ENCODE measurements at regions not wholly inside any gene's neighbourhood (a gene's known extent, or its start where the extent isn't known, plus 50 kb on each side); places are given as distances from the start of the nearest gene placed in this dataset.

DNA sequence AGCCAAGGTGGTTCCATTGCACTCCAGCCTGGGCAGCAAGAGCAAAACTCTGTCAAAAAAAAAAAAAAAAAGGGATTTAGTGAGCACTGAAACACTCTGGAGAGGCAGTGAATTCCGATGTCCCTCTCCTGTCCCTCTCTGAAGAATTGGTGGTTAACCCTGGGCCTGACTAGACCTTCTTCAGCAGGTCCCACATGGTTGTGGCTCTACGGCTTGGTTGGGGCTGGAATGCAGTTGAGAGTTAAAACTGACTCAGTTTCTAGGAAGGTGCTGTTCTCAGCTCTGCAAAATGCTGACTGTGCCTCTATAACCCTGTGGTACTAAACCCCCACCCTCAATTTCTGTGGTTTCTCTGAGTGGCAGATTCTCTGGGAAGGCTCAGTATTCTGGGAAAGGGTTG lies 173.3 kb downstream of the SEC16B start:
- no TSS peak for BruUV-seq (replicated peaks)
- intact Hi-C loops (cut with micrococcal nuclease; ENCODE audit: unreplicated experiment) (no loop called here), in situ Hi-C loops (cut with HindIII; ENCODE audit: extremely low pct_ligation_motif_present, low pct_unique_long_range_greater_than_20kb) (loop anchor here (25.0 kb wide), 1 partner anchor 909 kb away; no protein-coding TSS in a partner anchor)
- H3K4me2 ChIP-seq (ENCODE audit: low read depth, low read length) = no peak overlapping the region
- no peak overlapping the region for H3K27ac ChIP-seq (ENCODE audit: extremely low read length, insufficient read depth, low read length)
- 0 out of 4 replicates have a peak, but pooled peaks of 1 of the 2 experiments have one; percentile 17 for TF ChIP-seq MAFK (conservative IDR thresholded peaks at IDR 0.05 in 1 of 2, IDR thresholded peaks at IDR 0.05 in 1 of 2; ENCODE audit: low read length in 2 of 2)
- TF ChIP-seq, protein P1, sequence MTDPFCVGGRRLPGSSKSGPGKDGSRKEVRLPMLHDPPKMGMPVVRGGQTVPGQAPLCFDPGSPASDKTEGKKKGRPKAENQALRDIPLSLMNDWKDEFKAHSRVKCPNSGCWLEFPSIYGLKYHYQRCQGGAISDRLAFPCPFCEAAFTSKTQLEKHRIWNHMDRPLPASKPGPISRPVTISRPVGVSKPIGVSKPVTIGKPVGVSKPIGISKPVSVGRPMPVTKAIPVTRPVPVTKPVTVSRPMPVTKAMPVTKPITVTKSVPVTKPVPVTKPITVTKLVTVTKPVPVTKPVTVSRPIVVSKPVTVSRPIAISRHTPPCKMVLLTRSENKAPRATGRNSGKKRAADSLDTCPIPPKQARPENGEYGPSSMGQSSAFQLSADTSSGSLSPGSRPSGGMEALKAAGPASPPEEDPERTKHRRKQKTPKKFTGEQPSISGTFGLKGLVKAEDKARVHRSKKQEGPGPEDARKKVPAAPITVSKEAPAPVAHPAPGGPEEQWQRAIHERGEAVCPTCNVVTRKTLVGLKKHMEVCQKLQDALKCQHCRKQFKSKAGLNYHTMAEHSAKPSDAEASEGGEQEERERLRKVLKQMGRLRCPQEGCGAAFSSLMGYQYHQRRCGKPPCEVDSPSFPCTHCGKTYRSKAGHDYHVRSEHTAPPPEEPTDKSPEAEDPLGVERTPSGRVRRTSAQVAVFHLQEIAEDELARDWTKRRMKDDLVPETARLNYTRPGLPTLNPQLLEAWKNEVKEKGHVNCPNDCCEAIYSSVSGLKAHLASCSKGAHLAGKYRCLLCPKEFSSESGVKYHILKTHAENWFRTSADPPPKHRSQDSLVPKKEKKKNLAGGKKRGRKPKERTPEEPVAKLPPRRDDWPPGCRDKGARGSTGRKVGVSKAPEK (CRISPR knock-in tag; IDR thresholded peaks at IDR 0.05; ENCODE audit: borderline replicate concordance) = no peak
- ChIA-PET CTCF (ENCODE audit: low intra/inter-chr PET ratio, low total read pairs) (no interaction called here), POLR2A (no interaction called here)
- no peaks in the 10 kb centered on the region for H3K27me3 ChIP-seq (ENCODE audit: control insufficient read depth in 1 of 2, insufficient read depth in 2 of 2, low read length in 2 of 2)
- no peak overlapping the region for H3K4me3 ChIP-seq (replicated peaks in 1 of 3; ENCODE audit: insufficient read depth in 1 of 3, low read depth in 2 of 3, low read length in 3 of 3)
- peaks cover 8% of the 10 kb centered on the region; the same call in 1 of the 2 replicates for H3K4me1 ChIP-seq (ENCODE audit: insufficient read depth, low read length)
- H3K79me2 ChIP-seq (ENCODE audit: insufficient read depth, low read length) = no peaks in the 10 kb centered on the region
- H3K36me3 ChIP-seq (replicated peaks in 1 of 2; ENCODE audit: control insufficient read depth in 1 of 2, insufficient read depth in 2 of 2, low read length in 2 of 2) = no peaks in the 10 kb centered on the region
- H4K20me1 ChIP-seq (ENCODE audit: insufficient read depth, low read length) = no peaks in the 10 kb centered on the region
- 11% methylated on average over 1 of the region's 2 CpGs for WGBS (ENCODE audit: low lambda C conversion rate)
- no peaks in the 10 kb centered on the region for H3K9me3 ChIP-seq (ENCODE audit: low read length)
- no peak for ATAC-seq
- no peak overlapping the region for H2AFZ ChIP-seq (ENCODE audit: low read length)
- DNase-seq (ENCODE audit: low spot score) = no peak
- FAIRE-seq = no peak
- H3K9ac ChIP-seq (ENCODE audit: insufficient read depth, low read depth, low read length) = no peak overlapping the region

DNA sequence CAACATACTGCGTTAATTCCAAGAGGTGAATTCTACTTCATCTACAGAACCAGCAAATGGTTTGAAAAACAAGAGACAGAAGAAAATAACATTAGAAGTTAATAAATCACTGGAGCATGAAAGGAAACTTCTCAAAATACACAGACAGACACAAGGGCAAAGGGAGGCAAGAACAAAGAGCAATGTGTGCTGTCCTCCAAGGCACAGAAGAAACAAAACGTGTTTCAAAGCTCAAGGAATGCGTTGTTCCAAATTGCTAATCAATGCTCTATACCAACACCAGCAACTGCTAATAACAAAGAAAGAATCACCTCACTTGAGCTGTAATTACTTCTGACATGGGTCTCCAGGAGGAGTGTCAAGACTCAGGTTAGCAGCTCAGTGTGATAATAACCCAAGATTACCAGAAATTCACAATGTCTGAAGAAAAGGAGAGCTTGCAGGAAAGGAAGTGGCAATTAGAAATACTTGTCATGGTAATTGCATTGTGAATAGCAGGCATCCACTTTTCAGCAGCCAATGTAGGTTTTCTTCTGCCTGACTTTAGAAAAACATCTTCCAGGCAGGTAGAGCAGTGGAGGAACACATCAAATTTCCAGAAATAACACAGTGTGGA lies 175.4 kb downstream of the SEC16B start:
- no TSS peak for BruUV-seq (replicated peaks)

More for the DNA sequence above, 175.4 kb downstream of the SEC16B start:
- Histone ChIP-seq H3K27ac (ENCODE audit: extremely low read length, insufficient read depth, low read length) (no peak overlapping the region), H3K9me3 (ENCODE audit: low read length) (no peaks in the 10 kb centered on the region), H4K20me1 (ENCODE audit: insufficient read depth, low read length) (no peaks in the 10 kb centered on the region), H3K4me3 (replicated peaks in 1 of 3; ENCODE audit: insufficient read depth in 1 of 3, low read depth in 2 of 3, low read length in 3 of 3) (no peak overlapping the region), H2AFZ (ENCODE audit: low read length) (no peak overlapping the region), H3K4me2 (ENCODE audit: low read depth, low read length) (no peak overlapping the region), H3K9ac (ENCODE audit: insufficient read depth, low read depth, low read length) (no peak overlapping the region), H3K79me2 (ENCODE audit: insufficient read depth, low read length) (no peaks in the 10 kb centered on the region), H3K36me3 (replicated peaks in 1 of 2; ENCODE audit: control insufficient read depth in 1 of 2, insufficient read depth in 2 of 2, low read length in 2 of 2) (no peaks in the 10 kb centered on the region), H3K27me3 (ENCODE audit: control insufficient read depth in 1 of 2, insufficient read depth in 2 of 2, low read length in 2 of 2) (no peaks in the 10 kb centered on the region; a peak in 1 of 5 replicates), H3K4me1 (ENCODE audit: insufficient read depth, low read length) (peaks cover 8% of the 10 kb centered on the region; the same call in 1 of the 2 replicates)
- ChIA-PET CTCF (ENCODE audit: low intra/inter-chr PET ratio, low total read pairs) (no interaction called here), POLR2A (no interaction called here)
- in situ Hi-C loops (cut with HindIII; ENCODE audit: extremely low pct_ligation_motif_present, low pct_unique_long_range_greater_than_20kb) (loop anchor here (25.0 kb wide), 1 partner anchor 907 kb away; no protein-coding TSS in a partner anchor), intact Hi-C loops (cut with micrococcal nuclease; ENCODE audit: unreplicated experiment) (no loop called here)
- ATAC-seq (no peak), FAIRE-seq (no peak), DNase-seq (ENCODE audit: low spot score) (no peak)
- no peak for TF ChIP-seq SOX13 (IDR thresholded peaks at IDR 0.05)
- peak in 1 of 2 experiments; percentile 42; a peak in 2 of 4 replicates for TF ChIP-seq SOX13 (CRISPR knock-in tag; conservative IDR thresholded peaks at IDR 0.05 in 1 of 2, IDR thresholded peaks at IDR 0.05 in 1 of 2)
- peak; percentile 47 for TF ChIP-seq SOX5 (CRISPR knock-in tag; IDR thresholded peaks at IDR 0.05; ENCODE audit: borderline replicate concordance)
- TF ChIP-seq SOX6 (IDR thresholded peaks at IDR 0.05) = no peak
- 0 out of 2 replicates have a peak, but pooled peaks have one; percentile 23 for TF ChIP-seq SOX6 (CRISPR knock-in tag; IDR thresholded peaks at IDR 0.05)
- no peak for TF ChIP-seq REL (CRISPR knock-in tag; conservative IDR thresholded peaks at IDR 0.05)
- TF ChIP-seq, protein P2, sequence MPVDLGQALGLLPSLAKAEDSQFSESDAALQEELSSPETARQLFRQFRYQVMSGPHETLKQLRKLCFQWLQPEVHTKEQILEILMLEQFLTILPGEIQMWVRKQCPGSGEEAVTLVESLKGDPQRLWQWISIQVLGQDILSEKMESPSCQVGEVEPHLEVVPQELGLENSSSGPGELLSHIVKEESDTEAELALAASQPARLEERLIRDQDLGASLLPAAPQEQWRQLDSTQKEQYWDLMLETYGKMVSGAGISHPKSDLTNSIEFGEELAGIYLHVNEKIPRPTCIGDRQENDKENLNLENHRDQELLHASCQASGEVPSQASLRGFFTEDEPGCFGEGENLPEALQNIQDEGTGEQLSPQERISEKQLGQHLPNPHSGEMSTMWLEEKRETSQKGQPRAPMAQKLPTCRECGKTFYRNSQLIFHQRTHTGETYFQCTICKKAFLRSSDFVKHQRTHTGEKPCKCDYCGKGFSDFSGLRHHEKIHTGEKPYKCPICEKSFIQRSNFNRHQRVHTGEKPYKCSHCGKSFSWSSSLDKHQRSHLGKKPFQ (CRISPR knock-in tag; IDR thresholded peaks at IDR 0.05; ENCODE audit: insufficient replicate concordance) = no peak
- 0% methylated on average over 3 of the region's 3 CpGs for whole genome bisulfite sequencing (ENCODE audit: low lambda C conversion rate)

Measured in HepG2 (cell line).